ENCODE measurements at regions not wholly inside any gene's neighbourhood (a gene's known extent, or its start where the extent isn't known, plus 50 kb on each side); places are given as distances from the start of the nearest gene placed in this dataset.

DNA sequence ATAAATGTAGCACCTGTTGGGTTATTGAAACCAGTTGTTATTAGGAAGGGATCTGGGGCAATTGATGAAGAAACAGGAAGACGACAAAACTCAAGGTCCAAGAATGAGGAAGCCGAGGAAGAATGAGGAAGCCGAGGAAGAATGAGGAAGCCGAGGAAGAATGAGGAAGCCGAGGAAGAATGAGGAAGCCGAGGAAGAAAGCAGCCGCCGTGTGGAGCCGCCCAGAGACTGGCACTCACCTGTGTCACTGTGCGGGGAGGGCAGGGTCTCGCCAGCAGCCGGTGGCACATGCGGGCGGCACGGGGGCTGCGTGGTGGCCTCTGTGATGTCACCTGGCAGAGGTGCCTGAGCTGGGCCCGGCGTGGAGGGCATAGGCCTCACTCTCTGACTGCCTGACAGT is 71.1 kb upstream of the CFAP46 start:
- TF ChIP-seq, protein P1, sequence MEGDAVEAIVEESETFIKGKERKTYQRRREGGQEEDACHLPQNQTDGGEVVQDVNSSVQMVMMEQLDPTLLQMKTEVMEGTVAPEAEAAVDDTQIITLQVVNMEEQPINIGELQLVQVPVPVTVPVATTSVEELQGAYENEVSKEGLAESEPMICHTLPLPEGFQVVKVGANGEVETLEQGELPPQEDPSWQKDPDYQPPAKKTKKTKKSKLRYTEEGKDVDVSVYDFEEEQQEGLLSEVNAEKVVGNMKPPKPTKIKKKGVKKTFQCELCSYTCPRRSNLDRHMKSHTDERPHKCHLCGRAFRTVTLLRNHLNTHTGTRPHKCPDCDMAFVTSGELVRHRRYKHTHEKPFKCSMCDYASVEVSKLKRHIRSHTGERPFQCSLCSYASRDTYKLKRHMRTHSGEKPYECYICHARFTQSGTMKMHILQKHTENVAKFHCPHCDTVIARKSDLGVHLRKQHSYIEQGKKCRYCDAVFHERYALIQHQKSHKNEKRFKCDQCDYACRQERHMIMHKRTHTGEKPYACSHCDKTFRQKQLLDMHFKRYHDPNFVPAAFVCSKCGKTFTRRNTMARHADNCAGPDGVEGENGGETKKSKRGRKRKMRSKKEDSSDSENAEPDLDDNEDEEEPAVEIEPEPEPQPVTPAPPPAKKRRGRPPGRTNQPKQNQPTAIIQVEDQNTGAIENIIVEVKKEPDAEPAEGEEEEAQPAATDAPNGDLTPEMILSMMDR (IDR thresholded peaks at IDR 0.05), result no peak
- no peak for TF ChIP-seq POLR2A (IDR thresholded peaks at IDR 0.05)
